ENCODE measurements at regions not wholly inside any gene's neighbourhood (a gene's known extent, or its start where the extent isn't known, plus 50 kb on each side); places are given as distances from the start of the nearest gene placed in this dataset.

DNA sequence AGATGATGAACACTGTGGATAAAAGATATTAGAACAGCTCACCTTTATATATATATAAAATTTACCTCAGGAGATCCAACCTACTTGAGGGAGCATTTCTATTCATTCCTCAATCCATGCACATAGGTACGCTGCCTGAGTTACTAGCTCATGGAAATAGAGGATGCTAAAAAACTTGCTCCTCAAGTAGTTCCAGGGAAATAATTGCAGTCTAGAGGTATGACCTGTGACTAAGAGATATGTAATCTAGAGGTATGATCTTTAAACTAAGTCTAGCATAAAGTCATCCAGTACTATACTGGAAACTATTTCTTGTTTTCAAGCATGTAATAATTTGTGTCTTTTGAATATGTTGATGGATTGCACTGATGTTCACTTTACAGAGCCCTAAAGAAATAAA, 471.2 kb downstream of the TAF11L14 start:
- H3K36me3 ChIP-seq (ENCODE audit: insufficient read depth), result no peaks in the 10 kb centered on the region
- TF ChIP-seq, protein P1, sequence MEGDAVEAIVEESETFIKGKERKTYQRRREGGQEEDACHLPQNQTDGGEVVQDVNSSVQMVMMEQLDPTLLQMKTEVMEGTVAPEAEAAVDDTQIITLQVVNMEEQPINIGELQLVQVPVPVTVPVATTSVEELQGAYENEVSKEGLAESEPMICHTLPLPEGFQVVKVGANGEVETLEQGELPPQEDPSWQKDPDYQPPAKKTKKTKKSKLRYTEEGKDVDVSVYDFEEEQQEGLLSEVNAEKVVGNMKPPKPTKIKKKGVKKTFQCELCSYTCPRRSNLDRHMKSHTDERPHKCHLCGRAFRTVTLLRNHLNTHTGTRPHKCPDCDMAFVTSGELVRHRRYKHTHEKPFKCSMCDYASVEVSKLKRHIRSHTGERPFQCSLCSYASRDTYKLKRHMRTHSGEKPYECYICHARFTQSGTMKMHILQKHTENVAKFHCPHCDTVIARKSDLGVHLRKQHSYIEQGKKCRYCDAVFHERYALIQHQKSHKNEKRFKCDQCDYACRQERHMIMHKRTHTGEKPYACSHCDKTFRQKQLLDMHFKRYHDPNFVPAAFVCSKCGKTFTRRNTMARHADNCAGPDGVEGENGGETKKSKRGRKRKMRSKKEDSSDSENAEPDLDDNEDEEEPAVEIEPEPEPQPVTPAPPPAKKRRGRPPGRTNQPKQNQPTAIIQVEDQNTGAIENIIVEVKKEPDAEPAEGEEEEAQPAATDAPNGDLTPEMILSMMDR (conservative IDR thresholded peaks at IDR 0.05; ENCODE audit: low read depth, low read length), result no peak
- no peaks in the 10 kb centered on the region for H3K4me1 ChIP-seq (ENCODE audit: low read depth, poor library complexity, severe bottlenecking)
- no peak overlapping the region for H3K27ac ChIP-seq
- no peak overlapping the region for H3K4me3 ChIP-seq (IDR thresholded peaks at IDR 0.05; ENCODE audit: insufficient read depth, low read depth, low read length)
- no peaks in the 10 kb centered on the region for H3K27me3 ChIP-seq (ENCODE audit: insufficient read depth, low read depth)
- H3K4me2 ChIP-seq, result no peak overlapping the region
- H4K20me1 ChIP-seq (ENCODE audit: insufficient read depth), result no peaks in the 10 kb centered on the region
- no peak overlapping the region for H3K9ac ChIP-seq
- H3K79me2 ChIP-seq (ENCODE audit: insufficient read depth, low read depth), result no peaks in the 10 kb centered on the region
- H2AFZ ChIP-seq (ENCODE audit: low read depth), result no peak overlapping the region

GRCh38 chr5:18111906-18112465, 477.7 kb downstream of the TAF11L14 start:
- Histone ChIP-seq H3K4me1 (ENCODE audit: low read depth, poor library complexity, severe bottlenecking) (no peaks in the 10 kb centered on the region), H3K79me2 (ENCODE audit: insufficient read depth, low read depth) (no peaks in the 10 kb centered on the region), H3K27ac (no peak overlapping the region), H4K20me1 (ENCODE audit: insufficient read depth) (no peaks in the 10 kb centered on the region), H3K9ac (no peak overlapping the region), H3K27me3 (ENCODE audit: insufficient read depth, low read depth) (no peaks in the 10 kb centered on the region), H2AFZ (ENCODE audit: low read depth) (no peak overlapping the region), H3K4me2 (no peak overlapping the region), H3K36me3 (ENCODE audit: insufficient read depth) (no peaks in the 10 kb centered on the region), H3K4me3 (IDR thresholded peaks at IDR 0.05; ENCODE audit: insufficient read depth, low read depth, low read length) (no peak overlapping the region)
- TF ChIP-seq, protein P1 (conservative IDR thresholded peaks at IDR 0.05; ENCODE audit: low read depth, low read length), result no peak

DNA sequence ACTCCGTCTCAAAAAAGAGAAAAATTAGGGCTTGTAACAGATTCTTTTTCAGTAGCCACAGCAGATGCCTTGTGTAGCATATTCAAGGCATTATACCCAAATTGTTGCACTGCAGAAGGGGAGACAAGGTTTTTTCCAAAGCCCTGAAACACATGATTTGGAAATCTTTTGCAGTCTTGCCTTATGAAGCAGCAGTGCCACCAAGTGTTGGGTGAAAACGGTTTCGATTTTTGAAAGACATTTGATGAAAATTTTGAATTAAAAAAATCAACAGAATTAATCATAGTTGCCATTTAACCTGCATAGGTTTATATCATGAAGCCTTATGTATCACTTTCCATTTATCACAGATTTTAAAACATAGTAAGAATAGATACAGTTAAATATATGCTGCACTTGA, 479.5 kb downstream of the TAF11L14 start:
- Histone ChIP-seq H2AFZ (ENCODE audit: low read depth) (no peak overlapping the region), H3K9ac (no peak overlapping the region), H4K20me1 (ENCODE audit: insufficient read depth) (no peaks in the 10 kb centered on the region), H3K27ac (no peak overlapping the region), H3K4me2 (no peak overlapping the region), H3K79me2 (ENCODE audit: insufficient read depth, low read depth) (no peaks in the 10 kb centered on the region), H3K4me1 (ENCODE audit: low read depth, poor library complexity, severe bottlenecking) (no peaks in the 10 kb centered on the region), H3K36me3 (ENCODE audit: insufficient read depth) (no peaks in the 10 kb centered on the region), H3K4me3 (IDR thresholded peaks at IDR 0.05; ENCODE audit: insufficient read depth, low read depth, low read length) (no peak overlapping the region), H3K27me3 (ENCODE audit: insufficient read depth, low read depth) (no peaks in the 10 kb centered on the region)
- TF ChIP-seq, protein P1 (conservative IDR thresholded peaks at IDR 0.05; ENCODE audit: low read depth, low read length), result no peak

DNA sequence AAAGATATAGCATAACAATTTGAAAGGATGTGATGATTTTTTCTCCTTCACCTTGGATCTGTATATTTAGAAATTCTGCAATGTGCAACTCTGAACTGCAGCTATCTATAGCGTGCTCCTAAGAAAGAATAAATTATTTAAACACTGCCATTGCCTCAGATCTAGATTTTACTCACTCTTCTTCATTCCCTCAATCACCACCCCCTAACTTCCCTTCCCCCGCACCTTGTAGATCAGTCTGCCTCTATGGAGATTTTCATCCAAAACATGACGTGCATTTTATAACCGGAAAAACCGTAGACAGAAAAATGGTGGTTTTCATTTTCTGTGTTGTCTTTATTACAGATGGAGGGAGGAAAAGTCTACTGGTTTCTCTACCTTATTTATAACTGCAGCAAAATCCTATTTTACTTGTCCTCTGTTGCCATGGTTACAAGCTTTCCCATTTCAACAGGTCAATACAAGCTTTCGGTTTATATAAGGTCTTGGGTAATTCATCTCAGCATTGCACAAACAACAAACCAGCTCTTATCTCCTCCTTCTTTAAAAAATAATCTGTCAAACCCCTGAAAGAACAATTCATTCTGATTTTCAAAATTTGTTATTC, 480.0 kb downstream of the TAF11L14 start:
- Histone ChIP-seq H3K36me3 (ENCODE audit: insufficient read depth) (no peaks in the 10 kb centered on the region), H3K9ac (no peak overlapping the region), H3K4me3 (IDR thresholded peaks at IDR 0.05; ENCODE audit: insufficient read depth, low read depth, low read length) (no peak overlapping the region), H3K4me1 (ENCODE audit: low read depth, poor library complexity, severe bottlenecking) (no peaks in the 10 kb centered on the region), H2AFZ (ENCODE audit: low read depth) (no peak overlapping the region), H4K20me1 (ENCODE audit: insufficient read depth) (no peaks in the 10 kb centered on the region), H3K27ac (no peak overlapping the region), H3K4me2 (no peak overlapping the region), H3K27me3 (ENCODE audit: insufficient read depth, low read depth) (no peaks in the 10 kb centered on the region), H3K79me2 (ENCODE audit: insufficient read depth, low read depth) (no peaks in the 10 kb centered on the region)
- TF ChIP-seq, protein P1 (conservative IDR thresholded peaks at IDR 0.05; ENCODE audit: low read depth, low read length), result no peak
